HG03354 (cell line): ENCODE measurements at regions not wholly inside any gene's neighbourhood (a gene's known extent, or its start where the extent isn't known, plus 50 kb on each side); places are given as distances from the start of the nearest gene placed in this dataset.

ENCODE experiments used
- ATAC-seq: cut with Tn5 transposase; IDR thresholded peaks from one replicate; pipeline ENCODE4 v1.9.1; 2021; ENCODE audit warnings: mild to moderate bottlenecking; ENCODE audit not compliant: unreplicated experiment, poor library complexity, severe bottlenecking

GRCh38 chr4:54482529-54483200 is 175.1 kb upstream of the KIT start:
- no peak for ATAC-seq

- ATAC-seq, result no peak
Measured at GRCh38 chr4:54484383-54484782, 173.4 kb upstream of the KIT start.

- ATAC-seq, result no peak
Measured at GRCh38 chr4:54487491-54487890, 170.3 kb upstream of the KIT start.

GRCh38 chr4:54493862-54494261 is 163.9 kb upstream of the KIT start:
- ATAC-seq, result no peak

GRCh38 chr4:54495091-54495490 is 162.7 kb upstream of the KIT start:
- ATAC-seq, result no peak

GRCh38 chr4:54495641-54496040 is 162.1 kb upstream of the KIT start:
- no peak for ATAC-seq

GRCh38 chr4:54496412-54496811 is 161.3 kb upstream of the KIT start:
- ATAC-seq, result no peak

- ATAC-seq, result no peak
Measured at GRCh38 chr4:54497947-54498346, 159.8 kb upstream of the KIT start.

GRCh38 chr4:54498661-54499111 is 159.1 kb upstream of the KIT start:
- ATAC-seq, result no peak

GRCh38 chr4:54499308-54500074 is 158.3 kb upstream of the KIT start:
- no peak for ATAC-seq

- no peak for ATAC-seq
Measured at GRCh38 chr4:54505362-54505761, 152.4 kb upstream of the KIT start.

- ATAC-seq, result no peak
Measured at GRCh38 chr4:54505996-54506395, 151.8 kb upstream of the KIT start.

GRCh38 chr4:54509057-54509456 is 148.7 kb upstream of the KIT start:
- ATAC-seq, result no peak

GRCh38 chr4:54513204-54513603 is 144.6 kb upstream of the KIT start:
- no peak for ATAC-seq

- no peak for ATAC-seq
Measured at GRCh38 chr4:54513741-54514140, 144.0 kb upstream of the KIT start.

GRCh38 chr4:54516556-54517215 is 141.1 kb upstream of the KIT start:
- no peak for ATAC-seq

- no peak for ATAC-seq
Measured at GRCh38 chr4:54517781-54518444, 139.8 kb upstream of the KIT start.

- no peak for ATAC-seq
Measured at GRCh38 chr4:54525602-54526001, 132.2 kb upstream of the KIT start.

GRCh38 chr4:54526560-54526959 is 131.2 kb upstream of the KIT start:
- ATAC-seq, result no peak

GRCh38 chr4:54527532-54527931 is 130.2 kb upstream of the KIT start:
- no peak for ATAC-seq
